GM12878 (cell line): ENCODE measurements at regions not wholly inside any gene's neighbourhood (a gene's known extent, or its start where the extent isn't known, plus 50 kb on each side); places are given as distances from the start of the nearest gene placed in this dataset.

Source experiments
- ATAC-seq: fragments of 200-7000 bp; cut with Tn5 transposase; 3 replicates; pipeline ENCODE4 v1.9.1; 2020; ENCODE audit warnings: mild to moderate bottlenecking, moderate library complexity
- BruUV-seq: library from RNA; stranded (reverse); fragments of 400-500 nt; replicated peaks from 2 replicates; lab custom pipeline; 2021; lab: Mats Ljungman, UMichigan
- CTCF ChIA-PET: fragments of 300-600 bp; sonication (Branson Sonifier 250); formaldehyde crosslinking; extraction: SDS; loops from one replicate; lab custom pipeline; 2021; ENCODE audit warnings: inconsistent platforms; lab: Yijun Ruan, JAX
- POLR2A ChIA-PET: fragments of 350-600 bp; formaldehyde crosslinking; extraction: SDS; loops from one replicate; lab custom pipeline; 2021; ENCODE audit warnings: inconsistent platforms; lab: Charles Lee
- RAD21 ChIA-PET: fragments of 300-600 bp; sonication (Branson Sonifier 250); formaldehyde crosslinking; loops from one replicate; lab custom pipeline; 2023; ENCODE audit warnings: antibody characterized with exemption; ENCODE audit not compliant: unreplicated experiment; lab: Charles Lee
- SMC1A ChIA-PET: fragments of 300-600 bp; sonication (Branson Sonifier 250); formaldehyde crosslinking; loops from one replicate; lab custom pipeline; 2023; ENCODE audit not compliant: unreplicated experiment, uncharacterized antibody; lab: Charles Lee
- DNase-seq: peaks from one replicate; pipeline ENCODE4 v3.0.0-alpha.2; 2011; ENCODE audit warnings: low read depth, low spot score
- FAIRE-seq: peaks from 3 replicates; lab custom pipeline; 2011; peaks lifted over from hg19 to GRCh38; lab: Jason Lieb, UNC
- H2AFZ ChIP-seq: 2 replicates; pipeline ENCODE4 v1.6.0; 2011; ENCODE audit warnings: low read depth, low read length, control low read depth; ENCODE audit not compliant: control insufficient read depth
- H3K27ac ChIP-seq: 2 replicates; pipeline ENCODE4 v1.5.1; 2011; ENCODE audit warnings: control low read depth; ENCODE audit not compliant: control insufficient read depth, insufficient read depth
- H3K27me3 ChIP-seq, 2 experiments: replicated peaks in 1 of 2; 2 replicates each; pipeline versions ENCODE4 v1.6.0 to v1.6.1; 2011; ENCODE audit warnings: low read length in 1 of 2; ENCODE audit not compliant: control insufficient read depth in 2 of 2, insufficient read depth in 2 of 2
- H3K36me3 ChIP-seq, 2 experiments: 2 replicates each; pipeline ENCODE4 v1.5.1; 2011; ENCODE audit warnings: low read length in 1 of 2; ENCODE audit not compliant: control insufficient read depth in 2 of 2, insufficient read depth in 2 of 2
- H3K4me1 ChIP-seq: 2 replicates; pipeline ENCODE4 v1.6.1; 2011; ENCODE audit warnings: mild to moderate bottlenecking, low read length, moderate library complexity, mixed read lengths; ENCODE audit not compliant: control insufficient read depth, insufficient read depth
- H3K4me2 ChIP-seq: 2 replicates; pipeline ENCODE4 v1.6.0; 2011; ENCODE audit warnings: control low read depth; ENCODE audit not compliant: control insufficient read depth, insufficient read depth
- H3K4me3 ChIP-seq: fragments of 200-600 bp; sonication (generic); 2 replicates; pipeline ENCODE4 v1.5.1; 2016
- H3K79me2 ChIP-seq: 2 replicates; pipeline ENCODE4 v1.6.0; 2011; ENCODE audit warnings: low read length; ENCODE audit not compliant: control insufficient read depth, insufficient read depth
- H3K9ac ChIP-seq: 2 replicates; pipeline ENCODE4 v1.8.0; 2011; ENCODE audit warnings: low read length, control low read depth, mixed read lengths; ENCODE audit not compliant: control insufficient read depth, insufficient read depth
- H3K9me3 ChIP-seq: replicated peaks from 3 replicates; pipeline ENCODE4 v1.5.1; 2011; ENCODE audit warnings: mild to moderate bottlenecking, low read length; ENCODE audit not compliant: control insufficient read depth, insufficient read depth
- H4K20me1 ChIP-seq: 2 replicates; pipeline ENCODE4 v1.6.0; 2011; ENCODE audit not compliant: control insufficient read depth, insufficient read depth
- ASH2L ChIP-seq: fragments of 300-600, 200-600 bp; sonication (generic); IDR thresholded peaks from 2 replicates; pipeline ENCODE4 v1.6.1; 2017; ENCODE audit warnings: low read depth, mild to moderate bottlenecking, borderline replicate concordance
- FOXK2 ChIP-seq: fragments of 450-650 bp; IDR thresholded peaks from 2 replicates; pipeline ENCODE4 v1.6.1; 2017; ENCODE audit warnings: mild to moderate bottlenecking, moderate library complexity
- HDAC2 ChIP-seq: fragments of 200-600 bp; sonication (generic); IDR thresholded peaks from 2 replicates; pipeline ENCODE4 v1.6.1; 2017
- MLLT1 ChIP-seq: fragments of 450-650 bp; IDR thresholded peaks from 2 replicates; pipeline ENCODE4 v1.6.1; 2016; ENCODE audit warnings: mild to moderate bottlenecking
- PAX5 ChIP-seq: IDR thresholded peaks from 2 replicates; pipeline ENCODE4 v1.6.1; 2011; ENCODE audit warnings: low read depth, low read length, borderline replicate concordance
- PAX8 ChIP-seq: fragments of 450-650 bp; IDR thresholded peaks from 2 replicates; pipeline ENCODE4 v1.6.1; 2017; ENCODE audit warnings: mild to moderate bottlenecking, moderate library complexity
- RUNX3 ChIP-seq: IDR thresholded peaks from 2 replicates; pipeline ENCODE4 v1.6.1; 2012; ENCODE audit warnings: low read length, inconsistent platforms
- ZBTB33 ChIP-seq: fragments of 450-650 bp; IDR thresholded peaks from 2 replicates; pipeline ENCODE4 v1.6.1; 2017; ENCODE audit warnings: mild to moderate bottlenecking
- ZNF217 ChIP-seq: fragments of 450-650 bp; IDR thresholded peaks from 2 replicates; pipeline ENCODE4 v1.6.1; 2017; ENCODE audit warnings: antibody characterized with exemption, mild to moderate bottlenecking
- WGBS: methylation state at CpG from one replicate; pipeline ENCODE4 v1.1.6; 2016; ENCODE audit warnings: low lambda C conversion rate; ENCODE audit not compliant: insufficient replicate concordance, insufficient coverage; ENCODE audit errors: missing lambda C conversion rate; 5-methylcytosine and 5-hydroxymethylcytosine counted together
- in situ Hi-C: fragments of 300-500 bp; cut with MboI; formaldehyde crosslinking; loops from 9 replicates; pipeline ENCODE4 v1.14.3; 2018; ENCODE audit warnings: mixed read lengths
- intact Hi-C: fragments of 100-400 bp; cut with micrococcal nuclease; formaldehyde crosslinking; loops from one replicate; pipeline ENCODE4 v1.14.2; 2022; ENCODE audit not compliant: unreplicated experiment
- TF ChIP-seq, protein P1 (sequence below): fragments of 450-650 bp; IDR thresholded peaks from 2 replicates; pipeline ENCODE4 v1.6.1; 2017; ENCODE audit warnings: mild to moderate bottlenecking, moderate library complexity

GRCh38 chr3:127069814-127070440 lies 87.0 kb downstream of the PLXNA1 start:
- RAD21 ChIA-PET, result no interaction called here
- no peak overlapping the region for H2AFZ ChIP-seq
- BruUV-seq, result no TSS peak
- CTCF ChIA-PET, result no interaction called here
- SMC1A ChIA-PET, result no interaction called here
- intact Hi-C loops (no loop called here), in situ Hi-C loops (no loop called here)
- no peak overlapping the region for H3K4me3 ChIP-seq
- peaks cover 0 to 2% of the 10 kb centered on the region in 2 experiments; a peak in 2 of 4 replicates for H3K27me3 ChIP-seq
- POLR2A ChIA-PET, result no interaction called here
- no peak overlapping the region for H3K4me2 ChIP-seq
- peaks cover 6% of the 10 kb centered on the region for H3K4me1 ChIP-seq
- H3K79me2 ChIP-seq, result no peaks in the 10 kb centered on the region
- H4K20me1 ChIP-seq, result no peaks in the 10 kb centered on the region
- DNase-seq (no peak), ATAC-seq (no peak)
- WGBS, result 18% methylated on average over 14 of the region's 14 CpGs
- H3K27ac ChIP-seq, result no peak overlapping the region
- no peaks in the 10 kb centered on the region for H3K36me3 ChIP-seq
- no peak overlapping the region for H3K9ac ChIP-seq
- H3K9me3 ChIP-seq, result peaks cover 2% of the 10 kb centered on the region; the same call in 1 of the 3 replicates
- TF ChIP-seq ZNF217, result no peak
- TF ChIP-seq, all 136 proteins: peak for 0
- no peak for FAIRE-seq

DNA sequence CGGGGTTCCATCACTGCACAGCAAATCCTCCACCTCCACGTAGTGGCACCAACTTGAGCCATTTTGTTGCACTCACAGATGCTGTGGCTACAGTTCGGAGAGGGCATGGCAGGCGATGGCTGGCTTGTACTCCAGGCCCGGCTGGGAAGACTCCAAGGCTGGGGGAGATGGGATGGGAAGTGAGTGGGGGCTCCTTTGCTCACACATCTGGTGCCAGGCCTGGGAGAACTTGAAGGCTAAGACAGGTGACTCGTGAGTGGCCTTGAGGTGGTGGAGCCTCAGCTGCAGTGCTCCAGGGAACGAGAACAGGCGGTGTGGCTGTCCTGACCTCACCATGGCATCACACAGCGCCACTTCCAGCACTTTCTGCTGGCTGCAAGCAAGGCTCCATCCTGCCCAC lies 87.9 kb downstream of the PLXNA1 start:
- WGBS, result 17% methylated on average over 7 of the region's 9 CpGs
- H3K4me2 ChIP-seq, result no peak overlapping the region
- in situ Hi-C loops, result no loop called here
- no peak overlapping the region for H2AFZ ChIP-seq
- ChIA-PET CTCF (no interaction called here), SMC1A (no interaction called here), RAD21 (no interaction called here), POLR2A (no interaction called here)
- no peaks in the 10 kb centered on the region for H3K36me3 ChIP-seq
- H3K79me2 ChIP-seq, result no peaks in the 10 kb centered on the region
- DNase-seq, result no peak
- no peaks in the 10 kb centered on the region for H4K20me1 ChIP-seq
- no peak overlapping the region for H3K9ac ChIP-seq
- peaks cover 12% of the 10 kb centered on the region for H3K4me1 ChIP-seq
- no peak overlapping the region for H3K4me3 ChIP-seq
- ATAC-seq, result no peak
- no peak overlapping the region for H3K27ac ChIP-seq
- intact Hi-C loops, result no loop called here
- peaks cover 4% of the 10 kb centered on the region; the same call in 1 of the 3 replicates for H3K9me3 ChIP-seq
- no peak for FAIRE-seq
- H3K27me3 ChIP-seq, result peaks cover 0 to 2% of the 10 kb centered on the region in 2 experiments; a peak in 1 of 4 replicates
- no TSS peak for BruUV-seq
- TF ChIP-seq ZBTB33, result no peak
- TF ChIP-seq ASH2L, result no peak
- TF ChIP-seq, protein P1, sequence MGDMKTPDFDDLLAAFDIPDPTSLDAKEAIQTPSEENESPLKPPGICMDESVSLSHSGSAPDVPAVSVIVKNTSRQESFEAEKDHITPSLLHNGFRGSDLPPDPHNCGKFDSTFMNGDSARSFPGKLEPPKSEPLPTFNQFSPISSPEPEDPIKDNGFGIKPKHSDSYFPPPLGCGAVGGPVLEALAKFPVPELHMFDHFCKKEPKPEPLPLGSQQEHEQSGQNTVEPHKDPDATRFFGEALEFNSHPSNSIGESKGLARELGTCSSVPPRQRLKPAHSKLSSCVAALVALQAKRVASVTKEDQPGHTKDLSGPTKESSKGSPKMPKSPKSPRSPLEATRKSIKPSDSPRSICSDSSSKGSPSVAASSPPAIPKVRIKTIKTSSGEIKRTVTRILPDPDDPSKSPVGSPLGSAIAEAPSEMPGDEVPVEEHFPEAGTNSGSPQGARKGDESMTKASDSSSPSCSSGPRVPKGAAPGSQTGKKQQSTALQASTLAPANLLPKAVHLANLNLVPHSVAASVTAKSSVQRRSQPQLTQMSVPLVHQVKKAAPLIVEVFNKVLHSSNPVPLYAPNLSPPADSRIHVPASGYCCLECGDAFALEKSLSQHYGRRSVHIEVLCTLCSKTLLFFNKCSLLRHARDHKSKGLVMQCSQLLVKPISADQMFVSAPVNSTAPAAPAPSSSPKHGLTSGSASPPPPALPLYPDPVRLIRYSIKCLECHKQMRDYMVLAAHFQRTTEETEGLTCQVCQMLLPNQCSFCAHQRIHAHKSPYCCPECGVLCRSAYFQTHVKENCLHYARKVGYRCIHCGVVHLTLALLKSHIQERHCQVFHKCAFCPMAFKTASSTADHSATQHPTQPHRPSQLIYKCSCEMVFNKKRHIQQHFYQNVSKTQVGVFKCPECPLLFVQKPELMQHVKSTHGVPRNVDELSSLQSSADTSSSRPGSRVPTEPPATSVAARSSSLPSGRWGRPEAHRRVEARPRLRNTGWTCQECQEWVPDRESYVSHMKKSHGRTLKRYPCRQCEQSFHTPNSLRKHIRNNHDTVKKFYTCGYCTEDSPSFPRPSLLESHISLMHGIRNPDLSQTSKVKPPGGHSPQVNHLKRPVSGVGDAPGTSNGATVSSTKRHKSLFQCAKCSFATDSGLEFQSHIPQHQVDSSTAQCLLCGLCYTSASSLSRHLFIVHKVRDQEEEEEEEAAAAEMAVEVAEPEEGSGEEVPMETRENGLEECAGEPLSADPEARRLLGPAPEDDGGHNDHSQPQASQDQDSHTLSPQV, result no peak
- TF ChIP-seq MLLT1, result no peak
- TF ChIP-seq RUNX3, result no peak
- no peak for TF ChIP-seq HDAC2
- no peak for TF ChIP-seq FOXK2
- TF ChIP-seq PAX5, result no peak
- TF ChIP-seq PAX8, result no peak
